ENCODE measurements at regions not wholly inside any gene's neighbourhood (a gene's known extent, or its start where the extent isn't known, plus 50 kb on each side); places are given as distances from the start of the nearest gene placed in this dataset.

DNA sequence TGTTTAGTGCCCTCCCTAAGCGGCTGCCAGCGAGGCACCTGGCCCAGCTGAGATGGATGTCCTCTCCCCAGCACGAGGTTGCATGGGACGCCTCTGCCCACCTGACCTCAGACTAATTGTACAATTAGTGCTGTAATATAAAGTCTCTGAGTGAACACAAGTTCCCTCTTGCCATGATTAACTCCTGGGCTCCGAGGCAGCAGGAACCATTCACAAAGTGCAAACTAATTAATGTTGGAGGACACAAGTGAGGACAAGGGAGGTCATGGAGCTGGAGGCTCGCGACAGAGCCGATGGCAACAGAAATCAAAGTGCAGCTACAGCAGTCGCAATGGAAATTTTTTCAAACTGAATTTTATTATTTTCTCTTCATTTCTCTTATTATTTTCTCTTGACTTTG is 156.6 kb upstream of the ADARB2 start:
- TF ChIP-seq, protein P1, sequence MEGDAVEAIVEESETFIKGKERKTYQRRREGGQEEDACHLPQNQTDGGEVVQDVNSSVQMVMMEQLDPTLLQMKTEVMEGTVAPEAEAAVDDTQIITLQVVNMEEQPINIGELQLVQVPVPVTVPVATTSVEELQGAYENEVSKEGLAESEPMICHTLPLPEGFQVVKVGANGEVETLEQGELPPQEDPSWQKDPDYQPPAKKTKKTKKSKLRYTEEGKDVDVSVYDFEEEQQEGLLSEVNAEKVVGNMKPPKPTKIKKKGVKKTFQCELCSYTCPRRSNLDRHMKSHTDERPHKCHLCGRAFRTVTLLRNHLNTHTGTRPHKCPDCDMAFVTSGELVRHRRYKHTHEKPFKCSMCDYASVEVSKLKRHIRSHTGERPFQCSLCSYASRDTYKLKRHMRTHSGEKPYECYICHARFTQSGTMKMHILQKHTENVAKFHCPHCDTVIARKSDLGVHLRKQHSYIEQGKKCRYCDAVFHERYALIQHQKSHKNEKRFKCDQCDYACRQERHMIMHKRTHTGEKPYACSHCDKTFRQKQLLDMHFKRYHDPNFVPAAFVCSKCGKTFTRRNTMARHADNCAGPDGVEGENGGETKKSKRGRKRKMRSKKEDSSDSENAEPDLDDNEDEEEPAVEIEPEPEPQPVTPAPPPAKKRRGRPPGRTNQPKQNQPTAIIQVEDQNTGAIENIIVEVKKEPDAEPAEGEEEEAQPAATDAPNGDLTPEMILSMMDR (IDR thresholded peaks at IDR 0.05; ENCODE audit: extremely low read depth, missing control alignments) = no peak
- no peak for DNase-seq (ENCODE audit: low spot score)

DNA sequence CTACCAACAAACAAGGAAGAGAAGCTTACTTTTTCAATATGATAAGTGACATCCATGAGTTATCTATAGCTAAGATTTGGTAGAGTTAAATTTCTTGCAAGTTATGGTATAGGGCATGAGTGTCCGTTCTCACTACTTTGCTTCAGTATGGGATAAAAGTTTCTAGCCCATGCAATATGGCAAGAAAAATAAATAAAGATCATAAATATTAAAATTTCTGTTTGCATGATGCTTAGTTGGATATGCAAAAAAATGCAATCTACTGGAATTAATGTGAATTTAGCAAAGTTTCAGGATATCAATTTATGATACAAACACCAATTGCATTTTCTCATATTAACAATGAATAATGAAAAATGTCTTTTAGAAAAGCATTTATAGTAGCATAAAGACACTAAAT is 148.7 kb upstream of the ADARB2 start:
- no peak for DNase-seq (ENCODE audit: low spot score)
- TF ChIP-seq, protein P1 (IDR thresholded peaks at IDR 0.05; ENCODE audit: extremely low read depth, missing control alignments) = no peak

DNA sequence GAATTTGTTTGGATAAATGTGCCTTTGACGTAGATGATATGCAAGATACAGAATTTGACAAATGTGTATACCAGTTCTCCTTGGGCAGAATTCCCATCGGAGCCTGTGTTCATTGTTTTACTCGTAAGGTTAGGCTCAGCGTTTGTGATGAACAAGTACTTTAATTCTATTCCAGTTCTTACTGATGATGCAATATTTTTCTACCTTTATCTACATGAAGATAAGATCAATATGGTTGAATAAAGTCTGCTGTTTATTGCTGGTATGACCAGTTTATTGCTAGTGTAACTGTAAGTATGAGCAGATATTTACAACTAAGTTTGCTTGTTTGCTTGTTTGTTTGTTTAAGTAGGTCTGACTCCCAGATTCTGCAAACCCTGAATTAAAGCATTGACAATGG is 145.4 kb upstream of the ADARB2 start:
- TF ChIP-seq, protein P1 (IDR thresholded peaks at IDR 0.05; ENCODE audit: extremely low read depth, missing control alignments) = no peak

DNA sequence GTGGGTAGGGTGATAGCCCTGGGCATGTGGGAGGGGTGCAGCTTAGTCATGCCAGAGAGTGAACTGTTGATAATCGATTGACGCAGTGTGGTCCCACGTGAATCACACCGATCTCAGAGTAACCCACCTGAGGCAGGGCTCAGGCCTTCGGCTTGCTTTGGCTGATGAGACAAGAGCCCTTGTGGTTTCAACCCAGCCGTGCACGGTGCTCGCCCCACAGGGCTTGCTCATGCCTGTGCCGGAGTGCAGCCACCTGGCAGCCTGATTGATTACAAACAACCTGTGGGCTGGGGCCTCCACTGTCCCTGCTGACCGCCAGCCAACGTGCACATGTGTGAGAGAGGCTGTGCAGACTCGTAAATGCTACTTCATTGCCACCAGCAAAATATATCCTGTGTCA is 144.9 kb upstream of the ADARB2 start:
- TF ChIP-seq, protein P1 (IDR thresholded peaks at IDR 0.05; ENCODE audit: extremely low read depth, missing control alignments) = no peak
- no peak for DNase-seq (ENCODE audit: low spot score)

More for the DNA sequence above, 145.4 kb upstream of the ADARB2 start:
- DNase-seq (ENCODE audit: low spot score) = no peak

DNA sequence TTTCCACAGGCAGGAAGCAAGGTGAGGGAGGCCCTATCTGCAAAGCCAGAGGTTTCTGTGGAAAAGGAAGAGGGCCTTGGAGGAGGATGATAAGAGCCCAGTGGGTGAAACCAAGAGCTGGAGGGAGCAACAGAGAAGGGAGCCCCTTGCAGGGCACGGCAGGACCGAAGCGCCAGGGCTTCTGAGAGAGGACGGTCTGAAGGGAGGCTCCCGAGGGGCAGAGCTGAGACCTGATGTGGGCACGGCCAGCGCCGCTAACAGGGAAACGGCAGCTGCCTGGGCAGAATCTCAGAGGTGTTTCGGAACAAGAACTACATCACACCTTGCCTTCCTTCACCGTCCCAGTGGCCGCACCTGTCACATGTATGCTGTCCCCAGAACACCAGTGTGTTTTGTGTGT is 144.3 kb upstream of the ADARB2 start:
- DNase-seq (ENCODE audit: low spot score) = no peak
- TF ChIP-seq, protein P1 (IDR thresholded peaks at IDR 0.05; ENCODE audit: extremely low read depth, missing control alignments) = no peak

DNA sequence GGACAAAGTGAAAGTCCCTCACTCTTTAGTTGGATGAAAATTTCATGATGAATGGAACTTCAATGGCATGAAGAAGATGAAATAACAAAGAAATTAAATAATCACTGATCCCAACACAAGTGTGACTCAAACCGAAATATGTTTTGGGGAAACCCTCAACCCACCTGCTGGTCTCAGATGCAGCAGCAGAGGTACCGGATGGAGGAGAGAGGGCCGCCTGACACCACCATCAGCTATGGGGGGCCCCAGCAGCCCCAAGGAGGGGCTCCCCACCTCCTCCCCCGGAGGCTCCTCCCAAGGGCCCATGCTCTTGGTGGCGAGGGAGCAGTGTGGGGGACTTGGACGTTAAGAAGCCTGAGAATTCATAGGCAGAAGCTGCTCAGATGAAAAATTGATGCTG is 137.2 kb upstream of the ADARB2 start:
- TF ChIP-seq, protein P1 (IDR thresholded peaks at IDR 0.05; ENCODE audit: extremely low read depth, missing control alignments) = no peak
- peak; percentile 26 for DNase-seq (ENCODE audit: low spot score)

DNA sequence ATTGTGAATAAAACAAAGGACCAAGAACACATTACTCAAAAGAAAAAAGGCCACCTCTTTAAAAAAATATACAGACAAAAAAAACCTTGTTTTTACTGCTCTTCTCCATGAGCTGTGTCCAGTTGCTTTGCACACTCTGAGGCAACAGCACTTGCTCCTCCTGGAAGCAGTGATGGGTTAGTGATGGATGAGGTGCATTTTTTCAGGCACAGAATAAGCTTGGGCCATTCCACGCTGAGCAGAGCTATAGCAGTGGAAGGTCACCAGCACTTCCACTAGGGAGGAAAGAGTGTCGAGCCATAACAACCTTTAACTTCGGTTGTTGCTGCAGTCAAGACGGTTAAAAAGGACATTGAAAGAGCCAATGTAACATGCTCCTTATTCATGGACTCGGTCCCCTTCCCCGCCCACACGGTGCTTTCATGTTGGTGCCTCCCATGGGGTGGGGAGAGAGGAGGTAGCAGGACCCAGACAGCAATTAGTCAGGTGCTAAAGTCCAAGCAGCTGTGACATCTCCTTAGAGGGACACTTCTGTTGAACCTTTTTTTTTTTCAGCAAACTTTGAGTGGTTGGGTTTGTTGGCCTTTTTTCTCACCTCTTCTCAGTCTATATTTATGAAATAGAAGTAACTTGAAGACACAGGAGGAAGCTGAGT is 136.5 kb upstream of the ADARB2 start:
- DNase-seq (ENCODE audit: low spot score) = no peak
- TF ChIP-seq, protein P1 (IDR thresholded peaks at IDR 0.05; ENCODE audit: extremely low read depth, missing control alignments) = no peak

Measured in GM20000 (cell line).